ENCODE measurements at regions not wholly inside any gene's neighbourhood (a gene's known extent, or its start where the extent isn't known, plus 50 kb on each side); places are given as distances from the start of the nearest gene placed in this dataset.
"Not testable (repeated sequence)": the region's sequence is repeated elsewhere in the genome, so short reads cannot be mapped to it uniquely, and the experiment has no call there.

DNA sequence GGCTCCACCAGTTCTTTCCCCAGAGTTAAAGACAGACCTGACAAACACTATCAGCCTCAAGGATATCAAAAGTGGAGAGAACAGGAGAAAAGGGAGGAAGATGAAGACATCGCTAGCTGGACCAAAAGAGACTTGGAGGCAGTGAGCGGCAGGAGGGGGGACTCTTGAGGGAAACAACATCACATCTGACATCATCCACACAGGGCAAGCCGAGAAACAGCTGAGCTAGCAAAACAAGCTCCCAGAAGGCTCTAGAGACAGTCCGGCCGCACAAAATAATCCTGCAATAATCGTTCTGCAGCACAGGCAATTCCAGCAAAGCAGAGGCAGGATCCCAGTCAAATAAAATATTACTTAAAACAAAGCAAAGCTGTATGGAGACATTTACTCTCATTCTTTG, 239.8 kb downstream of the EN1 start:
- no peak for DNase-seq

DNA sequence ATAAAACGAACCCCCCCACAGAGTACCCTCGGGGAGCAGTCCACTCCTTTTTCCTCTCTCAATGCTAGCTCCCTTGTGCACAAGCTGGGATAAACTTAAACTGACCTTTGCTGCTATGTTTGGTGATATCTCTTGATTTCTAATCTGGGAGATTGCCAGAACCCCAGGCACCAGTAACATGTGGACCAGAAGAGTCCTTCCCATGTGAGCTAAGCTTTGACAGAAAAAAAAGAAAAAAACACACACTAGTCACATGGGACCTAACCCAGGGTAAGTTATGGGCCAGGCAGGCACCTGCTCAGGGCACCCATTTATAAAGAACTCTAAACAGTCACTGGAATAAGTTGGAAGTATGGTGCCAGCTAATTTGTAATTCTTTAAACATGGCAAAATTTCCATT, 242.6 kb downstream of the EN1 start:
- no peak for DNase-seq

DNA sequence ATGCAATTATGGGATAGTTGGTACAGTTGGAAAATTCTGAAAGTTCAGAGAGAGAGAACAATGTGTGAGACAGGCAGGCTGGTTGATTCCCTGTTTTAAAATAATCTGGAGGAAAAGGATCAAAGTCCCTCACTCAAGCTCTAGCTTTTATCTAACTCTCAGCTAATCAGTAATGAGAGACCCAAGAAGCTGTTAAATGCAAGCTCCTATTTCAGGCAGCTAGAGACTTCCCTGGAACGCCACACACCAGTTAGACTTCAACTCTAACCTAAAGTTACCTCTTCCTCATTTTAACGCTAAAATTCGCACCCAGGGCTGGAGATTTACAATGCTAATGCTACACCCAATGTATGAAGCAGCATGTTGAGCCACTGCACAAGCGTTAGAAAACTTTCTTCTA, 243.1 kb downstream of the EN1 start:
- no peak for DNase-seq

DNA sequence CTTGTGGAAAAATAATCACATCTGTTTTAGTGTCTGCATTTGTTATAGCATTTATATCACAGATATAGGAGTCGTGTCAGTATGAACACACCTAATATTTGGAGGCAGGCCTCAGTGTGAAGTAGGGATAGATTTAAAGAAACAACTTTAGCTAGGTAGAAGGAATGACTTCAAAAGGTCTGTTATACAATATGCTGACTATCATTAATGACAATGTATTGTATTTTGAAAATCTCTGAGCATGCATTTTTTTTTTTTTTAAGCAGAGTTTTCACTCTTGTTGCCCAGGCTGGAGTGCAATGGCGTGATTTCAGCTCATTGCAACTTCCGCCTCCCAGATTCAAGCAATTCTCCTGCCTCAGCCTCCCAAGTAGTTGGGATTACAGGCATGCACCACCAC, 248.3 kb downstream of the EN1 start:
- DNase-seq, result no peak

DNA sequence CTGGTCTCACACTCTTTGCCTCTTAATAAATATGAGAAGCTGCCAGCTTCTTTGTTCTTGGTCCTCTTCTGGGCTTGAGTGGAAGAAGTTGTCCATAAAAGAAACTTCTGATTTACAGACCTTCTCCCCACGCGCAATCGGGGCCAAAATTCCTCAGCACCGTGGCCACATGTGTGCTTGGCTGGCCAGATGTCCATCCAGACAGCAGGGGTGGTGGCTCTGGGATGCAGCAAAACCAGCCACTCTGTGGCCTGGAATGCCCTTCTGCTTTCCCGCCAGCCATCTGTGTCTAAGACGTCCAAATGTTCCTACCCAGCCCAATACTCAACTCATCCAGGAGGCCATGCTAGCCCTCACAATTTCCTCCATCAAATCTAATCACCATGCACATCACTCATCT, 250.8 kb downstream of the EN1 start:
- DNase-seq, result no peak

DNA sequence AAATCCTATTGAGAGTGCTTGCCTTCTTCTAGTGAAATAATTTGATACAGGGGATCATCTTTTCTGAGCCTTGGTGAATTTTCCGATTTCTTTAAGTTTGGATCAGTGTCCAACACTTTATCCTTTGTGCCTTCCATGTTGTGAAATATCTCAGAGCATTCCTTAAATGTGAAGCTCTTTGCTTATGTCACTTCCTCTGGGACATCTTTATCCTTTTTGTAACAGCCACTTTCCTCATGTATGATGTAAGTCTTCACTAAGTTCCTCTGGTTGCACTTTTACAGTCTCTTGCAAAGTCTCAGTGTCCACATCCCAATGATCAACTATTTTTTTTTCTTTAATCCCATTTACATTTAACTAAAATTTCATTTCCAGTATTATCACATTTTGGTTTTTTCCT, 254.2 kb downstream of the EN1 start:
- DNase-seq, result no peak

DNA sequence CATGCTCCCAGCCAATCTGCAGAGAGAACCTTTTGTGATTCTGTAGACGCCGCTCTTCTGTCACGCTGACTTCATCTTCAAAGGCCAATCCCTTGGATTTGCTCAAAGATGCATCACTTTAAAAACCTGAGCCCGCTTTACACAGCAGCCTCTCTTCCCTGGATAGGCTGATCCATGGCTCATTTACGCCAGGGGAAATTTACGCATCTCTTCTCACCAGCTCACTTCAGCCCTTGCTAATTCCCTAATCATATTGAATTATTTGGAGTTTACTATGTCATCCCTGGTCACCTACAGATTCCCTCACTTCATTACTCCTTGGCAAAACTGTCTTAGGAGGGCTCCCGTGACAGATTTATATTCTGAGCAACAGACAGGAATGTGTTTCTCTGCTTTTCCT, 256.2 kb downstream of the EN1 start:
- no peak for DNase-seq

DNA sequence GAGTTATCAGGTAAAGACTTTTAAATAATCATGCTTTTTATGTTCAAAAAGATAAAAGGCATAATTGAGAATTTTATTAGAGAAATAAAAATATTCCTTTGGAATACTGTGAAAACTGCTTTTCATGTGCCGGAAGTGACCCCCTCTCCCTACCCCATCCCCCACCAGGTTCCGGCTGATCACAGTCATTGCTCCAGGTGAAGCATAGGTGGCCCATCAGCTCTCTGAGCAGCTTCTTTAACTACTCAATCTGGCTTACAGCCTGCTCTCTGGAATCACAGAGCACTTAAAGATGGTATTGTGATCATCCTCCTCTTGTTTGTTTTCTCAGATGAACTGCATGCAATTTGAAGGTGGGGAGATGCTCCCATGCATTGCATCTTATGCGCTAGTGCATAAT, 257.7 kb downstream of the EN1 start:
- DNase-seq, result no peak

DNA sequence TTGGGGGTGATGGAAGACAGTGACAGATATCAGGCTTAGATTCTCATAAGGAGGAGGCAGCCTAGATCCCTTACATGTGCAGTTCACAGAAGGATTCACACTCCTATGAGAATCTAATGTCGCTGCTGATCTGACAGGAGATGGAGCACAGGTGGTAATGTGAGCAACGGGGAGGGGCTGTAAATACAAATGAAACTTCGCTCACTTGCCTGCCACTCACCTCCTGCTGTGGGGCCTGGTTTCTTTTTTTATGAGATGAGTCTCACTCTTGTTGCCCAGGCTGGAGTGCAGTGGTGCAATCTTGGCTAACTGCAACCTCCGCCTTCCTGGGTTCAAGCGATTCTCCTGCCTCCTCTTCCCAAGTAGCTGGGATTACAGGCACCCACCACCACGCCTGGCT, 258.6 kb downstream of the EN1 start:
- DNase-seq, result no peak

DNA sequence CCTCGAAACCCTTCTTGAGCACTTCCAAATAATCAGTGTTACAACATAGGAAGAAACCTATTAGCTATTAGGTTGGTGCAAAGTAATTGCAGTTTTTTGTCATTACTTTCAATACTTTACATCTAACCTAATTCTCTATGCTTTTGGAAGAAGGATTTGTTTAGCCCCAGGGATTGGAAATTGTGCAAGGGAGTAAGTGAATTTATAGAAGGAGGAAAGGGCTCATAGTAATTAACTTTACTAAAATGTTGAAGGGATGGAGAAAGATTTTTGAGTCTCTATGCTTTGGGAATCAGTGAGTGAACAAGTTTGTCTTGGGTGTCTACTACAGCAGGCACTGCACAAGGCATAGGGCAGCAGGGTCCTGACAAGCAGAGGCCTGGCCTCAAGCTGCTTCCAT, 261.1 kb downstream of the EN1 start:
- no peak for DNase-seq

DNA sequence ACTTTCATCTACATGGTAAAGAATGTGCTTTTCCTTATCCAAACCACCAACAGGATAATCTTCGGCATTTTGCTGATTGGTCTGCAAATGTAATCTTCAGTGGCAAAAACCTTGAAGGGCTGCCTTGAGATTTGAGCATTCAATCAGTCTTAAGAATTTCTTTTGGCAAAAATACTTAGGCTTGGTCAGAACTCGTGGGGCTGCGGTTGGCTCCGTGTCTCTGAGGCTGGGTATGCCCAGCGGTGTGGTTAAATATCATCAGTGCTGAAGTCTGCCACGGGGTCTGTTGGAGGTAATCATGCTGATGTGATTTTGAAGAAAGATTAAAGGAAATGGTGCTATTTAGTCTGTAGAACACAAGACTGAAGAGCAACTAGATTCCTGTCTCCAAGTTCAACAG, 262.6 kb downstream of the EN1 start:
- DNase-seq, result no peak

DNA sequence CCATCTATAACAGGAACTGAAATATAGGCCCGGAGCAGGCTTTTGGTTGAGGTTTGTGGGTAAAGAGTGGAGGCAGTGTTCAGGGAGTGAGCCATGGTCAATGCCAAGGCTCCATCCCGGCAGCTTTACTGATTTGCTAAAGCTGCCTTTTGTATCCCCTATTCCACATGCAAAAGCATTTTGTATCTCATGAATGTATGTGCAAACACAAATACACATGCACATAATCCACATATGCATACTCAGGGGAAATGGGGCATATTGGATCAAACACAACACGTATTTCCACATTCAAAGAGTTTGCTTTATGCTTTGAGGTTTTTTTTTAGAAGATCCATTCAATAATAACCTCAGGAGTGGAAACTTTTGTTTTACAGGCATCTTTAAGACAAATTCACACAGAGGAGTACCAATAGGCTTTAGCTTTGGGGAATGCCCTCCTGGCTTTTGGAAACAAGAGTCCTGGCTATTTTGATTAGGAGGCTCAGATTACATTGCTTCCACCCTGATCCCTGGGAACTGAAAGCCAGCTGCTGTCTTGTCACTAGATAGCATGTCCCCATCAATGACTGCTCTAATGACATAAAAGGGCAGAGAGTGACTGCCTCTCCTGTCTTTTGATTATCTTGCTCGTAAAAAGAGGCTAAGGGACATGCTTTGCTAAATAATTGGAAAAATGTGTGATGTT, 263.2 kb downstream of the EN1 start:
- no peak for DNase-seq

DNA sequence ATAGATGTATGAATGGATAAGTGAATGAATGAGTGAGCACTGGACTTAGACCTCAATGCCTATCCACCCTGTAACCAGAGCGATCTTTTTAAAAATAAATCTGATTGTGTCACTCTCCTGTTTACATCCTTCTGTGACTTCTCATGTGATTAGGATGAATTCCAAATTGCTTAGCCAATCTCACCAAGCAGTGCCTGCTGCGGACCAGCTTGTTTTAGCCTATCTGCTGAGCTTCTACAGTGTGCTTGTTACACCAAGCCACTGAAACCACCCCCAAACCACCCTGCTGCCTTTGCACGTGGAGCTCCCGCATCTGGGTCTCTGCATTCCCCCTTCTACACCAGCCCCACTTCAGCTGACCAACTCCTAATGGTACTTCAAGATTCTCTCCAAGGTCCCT, 265.4 kb downstream of the EN1 start:
- DNase-seq, result no peak

DNA sequence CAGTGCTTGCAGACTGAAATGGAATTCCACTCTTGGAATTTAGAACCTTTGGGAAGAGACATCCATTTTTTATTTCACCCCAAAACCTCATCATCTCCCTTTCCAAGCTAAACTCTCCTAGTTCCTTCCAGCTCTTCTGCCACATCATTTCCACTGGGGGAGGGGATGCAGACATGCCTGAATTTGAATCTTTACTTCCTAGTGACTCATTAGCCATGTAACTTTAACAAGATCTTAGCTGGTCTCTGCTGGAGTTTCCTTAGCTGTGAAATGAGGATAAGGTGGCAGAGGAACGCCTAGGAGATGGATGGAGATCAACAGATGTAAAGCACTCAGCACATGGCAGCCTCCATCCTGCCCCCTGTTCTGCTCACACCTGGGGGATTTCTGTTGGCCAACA, 266.8 kb downstream of the EN1 start:
- no peak for DNase-seq

DNA sequence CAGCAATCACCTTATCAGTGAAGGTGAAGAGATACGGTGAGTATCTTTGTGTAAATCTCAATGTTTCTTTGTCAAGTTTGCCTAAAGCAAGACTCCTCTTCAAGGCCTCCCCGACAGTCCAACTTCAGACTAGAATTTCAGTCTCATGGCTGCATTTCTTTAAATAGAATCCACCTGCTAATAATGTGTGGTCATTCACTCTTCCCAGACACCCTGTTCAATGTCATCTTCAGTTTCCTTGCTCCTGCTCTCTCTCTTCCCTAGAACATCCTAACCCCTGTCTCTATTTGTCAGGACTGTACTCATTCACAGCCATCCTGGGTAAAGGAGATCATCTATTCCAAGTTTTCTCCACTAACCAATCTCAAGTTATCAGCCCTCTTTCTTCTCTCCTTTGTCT, 267.3 kb downstream of the EN1 start:
- DNase-seq, result no peak

DNA sequence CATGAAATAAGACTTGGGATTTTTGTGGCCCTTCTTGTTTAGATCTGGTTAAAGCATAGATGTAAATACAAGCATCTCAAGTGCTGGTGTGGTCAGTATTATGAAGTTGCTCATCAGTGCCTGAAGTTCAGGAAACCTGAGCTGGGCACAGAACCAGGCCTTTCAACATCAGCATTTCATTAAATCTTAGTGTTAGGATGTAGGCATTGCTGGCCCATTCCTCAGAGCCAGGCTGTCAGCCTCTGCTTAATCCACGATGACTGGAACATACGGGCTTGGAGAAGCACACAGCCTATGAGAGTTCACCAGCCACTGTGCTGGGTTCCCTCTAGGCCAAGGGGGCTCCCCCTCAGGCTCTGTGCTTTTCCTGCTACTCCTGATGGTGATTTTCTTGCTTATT, 270.2 kb downstream of the EN1 start:
- DNase-seq, result no peak

DNA sequence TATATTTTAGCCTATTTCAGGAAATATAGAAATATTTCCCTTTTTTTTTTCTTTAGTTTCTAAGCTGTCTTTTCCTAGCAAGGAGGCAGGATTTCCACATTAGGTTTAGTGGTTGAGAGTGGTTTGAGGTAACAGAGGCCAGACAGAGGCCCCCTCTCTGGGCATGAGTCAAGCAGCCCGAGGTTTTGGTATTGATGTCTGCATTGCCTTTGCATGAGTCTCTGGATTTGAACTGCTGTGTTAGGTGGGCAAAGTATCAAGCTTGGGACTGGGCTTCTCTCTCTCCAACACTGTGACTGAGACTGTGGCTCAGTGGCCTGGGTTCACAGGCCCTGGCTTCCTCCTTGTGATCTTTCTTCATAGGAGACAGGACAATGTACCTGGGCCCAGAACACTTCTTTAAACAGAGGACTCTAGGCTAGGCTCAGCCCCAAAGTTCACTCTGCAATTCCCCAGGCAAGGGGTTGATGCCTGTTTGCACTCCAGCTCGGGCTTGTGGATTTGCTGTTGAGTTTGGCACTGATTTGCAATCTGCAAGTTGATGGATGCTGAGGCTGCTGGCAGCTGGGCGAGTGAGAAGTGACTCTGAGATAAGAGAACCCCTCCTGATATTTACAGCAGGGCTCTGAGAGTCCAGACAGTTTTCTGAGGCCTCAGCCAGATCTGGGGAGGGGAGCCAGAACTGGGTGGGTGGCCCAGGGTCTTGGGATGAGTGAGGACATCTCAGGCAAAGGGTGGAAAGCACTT, 271.2 kb downstream of the EN1 start:
- no peak for DNase-seq

DNA sequence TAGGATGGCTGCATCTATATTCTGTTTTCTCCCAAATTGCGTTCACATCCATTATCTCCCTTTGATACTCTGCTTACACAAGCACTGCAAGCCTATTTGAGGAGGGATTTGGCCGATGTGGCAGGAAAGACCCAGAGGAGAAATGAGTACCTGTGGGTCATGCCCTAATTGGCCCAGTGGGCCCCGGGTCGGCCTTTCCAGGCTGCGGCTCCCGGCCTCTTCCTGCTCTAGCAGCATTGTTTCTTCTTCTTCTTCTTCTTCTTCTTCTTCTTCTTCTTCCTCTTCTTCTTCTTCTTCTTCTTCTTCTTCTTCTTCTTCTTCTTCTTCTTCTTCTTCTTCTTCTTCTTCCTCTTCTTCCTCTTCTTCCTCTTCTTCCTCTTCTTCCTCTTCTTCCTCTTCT, 275.1 kb downstream of the EN1 start:
- not testable (repeated sequence) for DNase-seq

DNA sequence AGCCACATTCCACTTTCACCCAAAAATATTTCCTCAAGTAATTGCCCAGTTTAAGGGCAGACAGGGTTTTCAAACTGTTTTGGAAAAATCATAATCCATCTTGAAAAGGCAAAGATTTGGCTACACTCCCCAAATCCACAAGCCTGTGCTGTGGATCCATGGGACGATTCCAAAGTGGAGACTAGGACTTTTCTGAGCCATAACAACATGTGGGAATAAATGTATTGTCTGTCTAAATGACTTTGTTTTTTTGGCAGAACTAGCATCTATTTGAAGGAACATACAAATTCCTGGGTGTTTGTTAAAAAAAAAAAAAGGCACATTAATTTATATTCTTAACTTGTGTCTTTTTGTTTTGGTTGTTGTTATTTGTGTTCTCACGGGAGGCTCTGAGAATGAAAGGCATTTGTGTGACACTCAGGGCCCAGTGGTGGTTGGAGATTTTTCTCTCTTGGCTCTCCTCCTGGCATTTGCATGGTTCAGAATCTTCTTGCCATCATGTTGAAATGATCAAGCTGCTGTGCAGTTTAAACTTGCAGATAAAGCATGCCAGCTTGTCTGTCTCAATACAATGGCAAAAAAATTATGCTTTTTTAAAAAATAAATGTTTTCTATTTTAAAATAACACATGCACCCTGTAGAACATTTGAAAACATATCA, 277.4 kb downstream of the EN1 start:
- no peak for DNase-seq

DNA sequence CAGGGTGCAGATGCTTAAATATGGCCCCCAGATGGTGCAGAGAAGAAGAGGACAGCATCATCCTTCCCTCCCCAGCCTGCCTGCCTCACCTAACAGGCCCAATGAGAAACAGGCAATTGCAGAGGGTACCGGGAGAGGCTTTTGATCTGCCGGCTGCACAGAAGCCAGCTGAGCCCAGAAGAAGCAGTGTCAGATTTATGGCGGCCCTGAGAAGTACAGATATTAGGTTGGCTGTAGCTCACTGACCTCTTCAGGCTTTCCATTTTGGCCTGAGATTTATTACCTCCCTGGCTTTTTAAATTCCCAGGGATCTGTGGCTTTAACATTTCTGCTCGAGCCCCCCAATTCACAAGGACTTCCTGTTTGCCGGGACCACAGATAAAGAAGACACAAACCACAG, 278.7 kb downstream of the EN1 start:
- no peak for DNase-seq

DNA sequence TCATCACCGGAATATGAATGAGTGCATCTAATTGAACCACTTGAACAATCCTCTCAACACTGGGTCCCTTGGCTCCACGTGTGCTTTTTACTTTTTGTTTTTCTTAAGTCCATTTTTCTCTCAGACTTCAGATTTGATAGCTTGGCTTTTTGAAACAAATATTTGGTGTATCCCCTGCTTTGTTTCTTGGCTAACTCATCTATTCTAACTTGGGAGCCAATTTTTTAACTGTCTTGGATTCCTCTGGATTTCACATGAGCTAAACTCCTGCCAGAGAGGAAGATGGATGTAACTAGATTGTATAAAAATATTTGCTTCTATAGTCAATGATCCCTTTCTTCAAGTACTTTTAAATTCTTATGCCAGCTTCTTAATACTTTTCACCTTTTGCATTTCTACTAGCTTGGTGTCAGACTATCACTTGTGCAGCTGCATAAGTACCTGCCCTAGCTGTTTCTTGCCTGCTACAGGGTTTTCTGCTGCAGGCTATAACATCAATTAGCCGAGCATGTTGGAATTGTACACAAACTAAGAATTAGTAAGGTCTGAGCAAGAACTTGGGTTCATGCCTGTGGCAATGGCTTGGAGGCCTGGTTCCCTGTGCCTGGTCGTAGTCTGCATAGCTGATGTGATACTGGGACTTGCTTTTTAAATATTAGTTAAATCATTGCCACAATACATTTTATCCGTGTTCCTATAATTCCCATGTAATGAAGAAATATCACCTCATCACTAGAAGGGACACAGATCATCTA, 281.5 kb downstream of the EN1 start:
- DNase-seq, result no peak

DNA sequence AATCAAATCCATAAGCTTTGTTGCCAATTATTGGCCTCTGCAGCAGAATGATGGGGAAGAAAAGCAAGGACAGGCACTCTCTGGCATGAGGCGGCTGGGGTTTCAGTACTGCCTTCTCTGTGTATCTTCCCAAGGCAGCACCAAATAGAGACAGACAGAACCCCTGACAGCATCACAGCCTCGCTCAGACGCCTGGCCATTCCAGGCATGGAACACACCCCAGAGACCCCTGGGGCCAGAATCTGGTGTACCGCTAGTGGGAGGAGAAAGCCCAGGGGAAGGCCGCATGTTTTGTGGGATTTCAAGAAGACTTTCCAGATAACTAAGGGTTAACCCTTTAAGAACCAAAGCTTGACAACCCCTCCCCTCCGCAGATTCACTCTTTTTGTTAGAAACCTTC, 282.1 kb downstream of the EN1 start:
- DNase-seq, result no peak

DNA sequence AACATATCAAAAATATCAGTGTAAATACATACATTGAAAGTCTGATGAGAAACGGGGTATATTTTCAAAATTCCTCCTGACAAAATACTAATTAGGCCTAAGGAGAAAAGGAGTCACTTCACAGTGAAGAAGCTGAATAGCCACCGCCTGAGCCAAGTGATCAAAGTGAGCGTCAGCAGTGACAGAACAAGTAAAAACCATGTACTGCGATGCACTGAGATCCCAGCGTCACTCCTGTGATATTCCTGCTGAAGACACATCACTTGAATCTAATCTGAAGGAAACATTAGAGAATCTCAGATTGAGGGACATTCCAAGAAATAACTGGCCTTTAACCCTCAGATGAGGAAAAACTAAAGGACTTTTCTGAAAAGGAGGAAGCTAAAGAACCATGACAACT, 285.3 kb downstream of the EN1 start:
- DNase-seq, result no peak

DNA sequence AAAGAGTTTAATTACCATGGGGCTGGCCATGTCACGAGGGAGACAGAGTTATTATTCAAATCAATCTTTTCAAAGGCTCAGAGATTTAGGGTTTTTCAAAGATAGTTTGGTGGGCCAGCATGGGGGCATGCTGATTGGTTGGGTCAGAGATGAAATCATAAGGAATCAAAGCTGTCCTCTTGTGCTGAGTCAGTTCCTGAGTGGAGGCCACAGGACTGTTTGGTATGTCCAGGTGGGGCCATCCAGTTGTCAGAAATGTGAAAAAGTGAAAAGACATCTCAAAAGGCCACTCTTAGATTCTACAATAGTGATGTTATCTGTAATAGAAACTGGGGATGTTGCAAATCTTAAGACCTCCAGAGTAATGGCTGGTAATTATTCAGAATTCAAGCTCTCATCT, 288.6 kb downstream of the EN1 start:
- DNase-seq, result no peak
